Calu3 (cell line): ENCODE measurements at regions not wholly inside any gene's neighbourhood (a gene's known extent, or its start where the extent isn't known, plus 50 kb on each side); places are given as distances from the start of the nearest gene placed in this dataset.

Experiments
- BruUV-seq: library from RNA; stranded (reverse); fragments of 400-500 nt; replicated peaks from 2 replicates; lab custom pipeline; 2021; lab: Mats Ljungman, UMichigan
- CTCF ChIA-PET: fragments of 300-600 bp; sonication (Branson Sonifier 250); formaldehyde crosslinking; loops from one replicate; lab custom pipeline; 2022; ENCODE audit warnings: antibody characterized with exemption; lab: Charles Lee
- DNase-seq: peaks from one replicate; pipeline ENCODE4 v3.0.0; 2022
- H3K27ac Mint-ChIP-seq: one replicate; pipeline ENCODE4 v1.8.0; 2022; ENCODE audit warnings: mixed read lengths; ENCODE audit not compliant: unreplicated experiment
- H3K27me3 Mint-ChIP-seq: one replicate; pipeline ENCODE4 v1.8.0; 2022; ENCODE audit warnings: mixed read lengths; ENCODE audit not compliant: unreplicated experiment
- H3K36me3 Mint-ChIP-seq: one replicate; pipeline ENCODE4 v1.8.0; 2022; ENCODE audit warnings: mild to moderate bottlenecking, moderate library complexity, mixed read lengths; ENCODE audit not compliant: insufficient read depth, unreplicated experiment
- H3K4me1 Mint-ChIP-seq: one replicate; pipeline ENCODE4 v1.8.0; 2022; ENCODE audit warnings: mild to moderate bottlenecking, low read depth, mixed read lengths; ENCODE audit not compliant: unreplicated experiment
- H3K4me3 Mint-ChIP-seq: one replicate; pipeline ENCODE4 v1.8.0; 2022; ENCODE audit warnings: mild to moderate bottlenecking, low read depth, moderate library complexity, mixed read lengths; ENCODE audit not compliant: unreplicated experiment
- H3K9me3 Mint-ChIP-seq: one replicate; pipeline ENCODE4 v1.8.0; 2022; ENCODE audit warnings: low read depth, mixed read lengths; ENCODE audit not compliant: unreplicated experiment
- intact Hi-C: fragments of 100-400 bp; cut with micrococcal nuclease; formaldehyde crosslinking; loops from one replicate; pipeline ENCODE4 v1.10.0; 2022; ENCODE audit not compliant: unreplicated experiment
- TF ChIP-seq, protein P1 (sequence below): fragments of 200-600 bp; IDR thresholded peaks from one replicate; pipeline ENCODE4 v1.8.0; 2022; ENCODE audit warnings: antibody characterized with exemption; ENCODE audit not compliant: unreplicated experiment

DNA sequence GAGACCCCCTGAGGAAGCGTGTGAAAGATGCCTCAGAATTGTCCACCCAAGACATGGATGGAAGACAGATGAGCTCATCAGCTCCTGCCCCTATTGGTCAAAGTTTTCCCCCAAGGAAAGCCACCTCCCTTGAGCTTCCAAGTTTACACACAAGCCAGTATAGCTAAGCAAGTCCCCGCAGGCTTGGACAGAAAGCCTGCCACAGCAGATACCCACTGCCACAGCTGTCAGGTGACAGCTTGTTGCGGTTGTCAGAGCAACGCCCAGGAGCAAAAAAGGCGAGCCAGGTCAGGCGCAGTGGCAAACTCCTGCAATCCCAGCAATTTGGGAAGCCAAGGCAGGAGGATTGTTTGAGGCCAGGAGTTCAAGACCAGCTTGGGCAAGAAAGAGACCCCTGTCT lies 60.9 kb upstream of the IFNAR2 start:
- Mint-ChIP-seq H3K4me3 (no peak overlapping the region), H3K9me3 (peaks cover 2% of the 10 kb centered on the region), H3K4me1 (no peaks in the 10 kb centered on the region), H3K27ac (no peak overlapping the region), H3K27me3 (peaks cover 73% of the 10 kb centered on the region), H3K36me3 (no peaks in the 10 kb centered on the region)
- DNase-seq: no peak
- BruUV-seq: no TSS peak
- intact Hi-C loops: no loop called here
- CTCF ChIA-PET: no interaction called here
- TF ChIP-seq, protein P1, sequence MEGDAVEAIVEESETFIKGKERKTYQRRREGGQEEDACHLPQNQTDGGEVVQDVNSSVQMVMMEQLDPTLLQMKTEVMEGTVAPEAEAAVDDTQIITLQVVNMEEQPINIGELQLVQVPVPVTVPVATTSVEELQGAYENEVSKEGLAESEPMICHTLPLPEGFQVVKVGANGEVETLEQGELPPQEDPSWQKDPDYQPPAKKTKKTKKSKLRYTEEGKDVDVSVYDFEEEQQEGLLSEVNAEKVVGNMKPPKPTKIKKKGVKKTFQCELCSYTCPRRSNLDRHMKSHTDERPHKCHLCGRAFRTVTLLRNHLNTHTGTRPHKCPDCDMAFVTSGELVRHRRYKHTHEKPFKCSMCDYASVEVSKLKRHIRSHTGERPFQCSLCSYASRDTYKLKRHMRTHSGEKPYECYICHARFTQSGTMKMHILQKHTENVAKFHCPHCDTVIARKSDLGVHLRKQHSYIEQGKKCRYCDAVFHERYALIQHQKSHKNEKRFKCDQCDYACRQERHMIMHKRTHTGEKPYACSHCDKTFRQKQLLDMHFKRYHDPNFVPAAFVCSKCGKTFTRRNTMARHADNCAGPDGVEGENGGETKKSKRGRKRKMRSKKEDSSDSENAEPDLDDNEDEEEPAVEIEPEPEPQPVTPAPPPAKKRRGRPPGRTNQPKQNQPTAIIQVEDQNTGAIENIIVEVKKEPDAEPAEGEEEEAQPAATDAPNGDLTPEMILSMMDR: no peak

DNA sequence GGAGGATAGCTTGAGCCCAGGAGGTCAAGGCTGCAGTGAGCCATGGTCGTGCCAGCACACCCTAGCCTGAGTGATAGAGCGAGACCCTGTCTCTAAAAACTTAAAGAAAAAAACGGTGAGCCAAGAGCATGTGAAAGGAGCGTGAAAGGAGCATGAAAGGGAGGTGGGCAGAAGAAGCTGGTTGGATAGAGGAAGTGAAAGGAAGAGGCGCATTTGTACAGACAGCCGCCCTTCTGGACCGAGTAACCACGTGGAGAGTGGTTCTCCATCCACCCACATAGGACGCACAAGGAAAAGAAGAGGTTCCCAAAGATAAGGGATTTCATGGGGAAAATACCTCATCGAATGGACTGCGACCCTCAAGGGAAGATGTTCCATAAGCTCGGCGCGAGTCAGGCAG lies 60.4 kb upstream of the IFNAR2 start:
- peaks cover 69% of the 10 kb centered on the region for H3K27me3 Mint-ChIP-seq
- intact Hi-C loops: no loop called here
- H3K4me1 Mint-ChIP-seq: no peaks in the 10 kb centered on the region
- no peaks in the 10 kb centered on the region for H3K36me3 Mint-ChIP-seq
- H3K4me3 Mint-ChIP-seq: no peak overlapping the region
- no peak for DNase-seq
- BruUV-seq: no TSS peak
- no peak overlapping the region for H3K27ac Mint-ChIP-seq
- H3K9me3 Mint-ChIP-seq: peaks cover 2% of the 10 kb centered on the region
- TF ChIP-seq, protein P1: no peak
- CTCF ChIA-PET: no interaction called here

DNA sequence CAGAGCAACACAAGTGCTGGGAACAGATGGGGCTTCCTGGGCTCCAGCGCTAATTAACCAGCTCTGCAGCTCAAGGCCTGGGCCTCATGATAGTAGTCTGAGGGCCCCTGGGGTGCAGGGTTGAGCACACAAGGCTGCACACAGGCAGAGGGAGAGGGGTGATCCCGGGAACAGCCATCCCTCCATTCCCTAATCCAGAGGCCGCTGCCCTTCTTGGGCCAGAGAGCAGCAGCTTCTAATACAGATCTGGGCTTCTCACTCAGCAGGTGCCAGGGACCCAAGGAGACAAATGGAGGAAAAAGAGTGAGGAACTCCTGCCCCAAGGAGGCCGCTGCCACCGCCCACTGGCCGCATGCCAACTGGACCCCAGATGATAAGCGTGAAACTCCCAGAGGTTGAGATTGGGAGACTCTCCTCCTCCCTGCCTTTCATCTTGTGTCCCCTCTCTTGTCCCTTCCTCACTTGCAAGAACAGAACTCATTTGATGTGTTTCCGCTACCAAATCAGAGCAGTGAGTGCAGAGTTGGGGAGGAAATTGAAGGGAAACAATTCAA lies 58.0 kb upstream of the IFNAR2 start:
- CTCF ChIA-PET: no interaction called here
- Mint-ChIP-seq H3K4me1 (no peaks in the 10 kb centered on the region), H3K4me3 (no peak overlapping the region), H3K36me3 (no peaks in the 10 kb centered on the region), H3K27ac (no peak overlapping the region), H3K9me3 (peaks cover 2% of the 10 kb centered on the region), H3K27me3 (peaks cover 50% of the 10 kb centered on the region)
- TF ChIP-seq, protein P1: no peak
- intact Hi-C loops: no loop called here
- no peak for DNase-seq
- BruUV-seq: no TSS peak

DNA sequence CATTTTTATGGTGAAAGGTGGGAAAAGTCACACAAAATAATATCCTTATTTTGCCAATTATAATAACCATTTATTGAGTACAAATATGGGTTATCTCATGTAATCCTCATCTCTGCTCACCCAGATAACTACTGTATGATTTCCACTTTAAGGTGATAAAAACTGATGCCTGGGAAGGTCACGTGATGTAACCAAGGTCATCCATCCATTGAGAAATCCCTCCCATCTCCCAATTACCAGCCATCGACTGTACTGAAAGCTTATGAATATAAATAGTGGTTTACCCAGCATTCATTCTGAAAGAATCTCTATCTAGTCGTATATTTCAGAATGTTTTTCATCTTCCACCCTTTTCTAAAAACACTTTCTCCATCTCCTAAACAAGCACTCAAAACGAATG lies 55.0 kb upstream of the IFNAR2 start:
- no TSS peak for BruUV-seq
- Mint-ChIP-seq H3K4me1 (no peaks in the 10 kb centered on the region), H3K27ac (no peak overlapping the region), H3K9me3 (no peaks in the 10 kb centered on the region), H3K4me3 (no peak overlapping the region), H3K27me3 (peaks cover 19% of the 10 kb centered on the region), H3K36me3 (no peaks in the 10 kb centered on the region)
- DNase-seq: no peak
- TF ChIP-seq, protein P1: no peak
- CTCF ChIA-PET: no interaction called here
- intact Hi-C loops: no loop called here
